ENCODE measurements at regions not wholly inside any gene's neighbourhood (a gene's known extent, or its start where the extent isn't known, plus 50 kb on each side); places are given as distances from the start of the nearest gene placed in this dataset.
"Not testable (repeated sequence)": the region's sequence is repeated elsewhere in the genome, so short reads cannot be mapped to it uniquely, and the experiment has no call there.

GRCh38 chr3:106075731-106076130, 206.9 kb upstream of the CBLB start:
- not testable (repeated sequence) for TF ChIP-seq CTCF (IDR thresholded peaks at IDR 0.05 in 4 of 5, conservative IDR thresholded peaks at IDR 0.05 in 1 of 5); POLR2A (IDR thresholded peaks at IDR 0.05)
